Cardiac muscle cell (in vitro differentiated cells and primary cell): ENCODE measurements at regions not wholly inside any gene's neighbourhood (a gene's known extent, or its start where the extent isn't known, plus 50 kb on each side); places are given as distances from the start of the nearest gene placed in this dataset.

Source experiments
- DNase-seq, 2 donors: peaks; one replicate each; pipeline versions ENCODE4 v3.0.0 to v3.0.0-alpha.2; 2010 to 2017; ENCODE audit warnings: low read depth in 1 of 2, low spot score in 1 of 2
- H3K27ac ChIP-seq: fragments of 200-600 bp; sonication (generic); 2 replicates; pipeline ENCODE4 v1.5.1; 2016
- H3K27me3 ChIP-seq: fragments of 200-600 bp; sonication (generic); 2 replicates; pipeline ENCODE4 v1.6.0; 2016; ENCODE audit warnings: control low read depth
- H3K36me3 ChIP-seq: fragments of 200-600 bp; sonication (generic); 2 replicates; pipeline ENCODE4 v1.5.1; 2016; ENCODE audit warnings: control low read depth
- H3K4me1 ChIP-seq: fragments of 200-600 bp; sonication (generic); 2 replicates; pipeline ENCODE4 v1.8.1; 2017; ENCODE audit warnings: low read depth, mild to moderate bottlenecking, mixed run types
- H3K4me3 ChIP-seq: fragments of 200-600 bp; sonication (generic); 2 replicates; pipeline ENCODE4 v1.5.1; 2016; ENCODE audit warnings: mild to moderate bottlenecking
- H3K9me3 ChIP-seq: fragments of 200-600 bp; sonication (generic); 2 replicates; pipeline ENCODE4 v1.5.1; 2017; ENCODE audit warnings: low read depth, mild to moderate bottlenecking, control low read depth
- CTCF ChIP-seq: IDR thresholded peaks from 2 replicates; pipeline ENCODE4 v1.5.1; 2012; ENCODE audit warnings: low read depth, mild to moderate bottlenecking, low read length

DNA sequence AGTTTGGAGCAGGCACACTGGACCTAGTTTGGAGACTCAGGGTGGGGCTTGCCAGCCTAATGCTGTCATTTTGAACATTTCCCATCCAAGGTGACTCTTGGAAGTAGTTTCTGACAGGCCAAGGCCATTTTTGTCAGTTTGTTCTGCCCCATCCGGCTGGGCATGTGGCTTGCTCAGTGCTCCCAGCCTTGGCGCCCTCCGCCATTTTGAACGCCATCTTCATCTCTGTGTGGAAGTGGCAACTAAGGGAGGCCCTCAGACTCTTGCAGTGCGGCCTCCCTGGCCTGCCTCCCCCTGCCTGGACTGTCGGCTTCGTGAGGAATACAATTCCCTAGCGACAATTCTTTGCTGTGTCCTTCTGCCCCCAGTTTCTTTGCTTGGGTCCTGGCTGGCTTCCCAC lies 150.6 kb upstream of the RGMA start:
- TF ChIP-seq CTCF, result no peak
- H3K36me3 ChIP-seq, result no peaks in the 10 kb centered on the region
- H3K4me3 ChIP-seq, result no peak overlapping the region
- no peak for DNase-seq
- no peak overlapping the region for H3K27ac ChIP-seq
- H3K4me1 ChIP-seq, result no peaks in the 10 kb centered on the region
- no peaks in the 10 kb centered on the region for H3K9me3 ChIP-seq
- peaks cover 9% of the 10 kb centered on the region for H3K27me3 ChIP-seq

DNA sequence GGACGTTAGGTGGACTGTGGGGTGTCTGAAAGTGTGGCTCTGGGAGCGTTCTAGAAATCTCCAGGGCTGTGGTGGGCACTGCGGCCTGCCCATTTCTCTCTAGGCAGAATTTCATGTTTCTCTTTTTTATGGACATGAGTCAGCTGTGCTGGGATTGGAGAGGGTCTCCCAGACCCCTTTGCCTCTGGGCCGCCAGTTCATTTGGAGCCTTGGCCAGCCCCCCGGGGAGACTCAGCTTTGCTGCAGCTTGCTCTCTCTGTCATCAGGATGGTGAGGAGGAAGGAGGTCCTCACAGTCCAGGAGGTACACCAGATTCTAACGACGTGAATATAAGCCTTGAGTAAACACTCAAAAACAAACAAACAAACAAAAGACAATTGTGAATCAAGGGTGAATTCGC lies 149.6 kb upstream of the RGMA start:
- Histone ChIP-seq H3K4me3 (no peak overlapping the region), H3K27ac (no peak overlapping the region), H3K4me1 (no peaks in the 10 kb centered on the region), H3K27me3 (peaks cover 9% of the 10 kb centered on the region), H3K9me3 (no peaks in the 10 kb centered on the region), H3K36me3 (no peaks in the 10 kb centered on the region)
- no peak for DNase-seq
- no peak for TF ChIP-seq CTCF

DNA sequence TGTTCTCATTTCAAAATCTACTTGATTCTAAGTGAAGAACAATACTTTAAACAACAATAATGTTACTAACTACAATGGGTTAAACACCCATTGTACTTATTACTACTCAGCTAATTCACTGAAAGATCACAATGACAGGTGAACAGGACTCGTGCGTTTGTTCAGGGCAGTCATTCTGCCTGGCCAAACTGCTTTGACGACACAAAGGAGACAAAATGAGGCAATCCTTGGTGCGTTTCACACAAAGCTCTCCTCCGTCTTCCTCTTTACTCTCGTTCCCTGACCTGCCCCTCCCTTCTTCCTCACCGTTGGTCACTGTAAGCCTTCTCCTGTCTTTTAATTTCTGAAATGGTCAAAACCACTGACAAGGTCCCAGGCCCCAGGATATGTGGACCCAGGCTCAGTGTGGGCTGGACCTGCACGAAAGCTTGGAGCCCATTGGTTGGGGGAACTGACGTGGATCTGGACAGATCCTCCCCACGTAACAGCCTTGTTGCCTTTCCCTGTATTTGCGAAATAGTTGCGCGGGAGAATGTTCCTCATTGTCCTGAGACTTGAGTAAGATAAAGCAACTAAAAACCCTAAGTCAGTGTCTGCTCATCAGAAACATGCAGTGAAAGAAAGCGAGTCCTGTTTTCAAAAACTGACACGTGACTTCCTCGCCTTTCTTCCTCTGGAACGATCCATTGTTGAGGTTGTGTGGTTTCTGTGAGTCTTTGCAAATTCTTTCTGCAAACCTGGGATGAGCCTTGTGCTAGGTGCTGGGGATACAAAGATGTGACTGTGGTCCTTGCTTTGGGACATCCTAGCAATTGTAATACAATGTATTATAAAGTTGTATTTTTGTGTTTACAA lies 147.1 kb upstream of the RGMA start:
- Histone ChIP-seq H3K27ac (no peak overlapping the region), H3K9me3 (no peaks in the 10 kb centered on the region), H3K4me3 (no peak overlapping the region), H3K4me1 (no peaks in the 10 kb centered on the region), H3K27me3 (no peaks in the 10 kb centered on the region), H3K36me3 (no peaks in the 10 kb centered on the region)
- no peak for DNase-seq
- no peak for TF ChIP-seq CTCF

DNA sequence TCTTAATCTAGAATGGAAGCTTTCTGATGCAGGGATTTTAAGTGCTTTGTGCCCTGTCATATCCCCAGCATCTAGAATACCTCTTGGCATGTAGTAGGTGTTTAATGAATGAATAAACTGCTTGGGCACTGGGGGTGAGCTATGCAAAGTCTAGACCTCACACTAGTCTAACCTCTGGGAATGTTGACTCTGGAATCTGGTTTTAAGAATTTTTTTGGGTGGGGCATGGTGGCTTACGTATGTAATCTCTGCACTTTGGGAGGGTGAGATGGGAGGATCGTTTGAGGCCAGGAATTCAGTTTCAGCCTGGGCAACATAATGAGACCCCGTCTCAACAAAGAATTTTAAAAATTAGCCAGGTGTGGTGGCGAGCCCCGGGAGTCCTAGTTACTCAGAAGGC lies 146.3 kb upstream of the RGMA start:
- Histone ChIP-seq H3K4me3 (no peak overlapping the region), H3K9me3 (no peaks in the 10 kb centered on the region), H3K27ac (no peak overlapping the region), H3K27me3 (no peaks in the 10 kb centered on the region), H3K4me1 (no peaks in the 10 kb centered on the region), H3K36me3 (no peaks in the 10 kb centered on the region)
- TF ChIP-seq CTCF, result no peak
- DNase-seq, result no peak

GRCh38 chr15:93233710-93234109 lies 144.7 kb upstream of the RGMA start:
- Histone ChIP-seq H3K27me3 (no peaks in the 10 kb centered on the region), H3K4me3 (no peak overlapping the region)

More at GRCh38 chr15:93233710-93234109, 144.7 kb upstream of the RGMA start:
- Histone ChIP-seq H3K4me1 (no peaks in the 10 kb centered on the region), H3K36me3 (no peaks in the 10 kb centered on the region), H3K27ac (no peak overlapping the region), H3K9me3 (no peaks in the 10 kb centered on the region)
- DNase-seq, result no peak
- no peak for TF ChIP-seq CTCF
